ENCODE measurements at regions not wholly inside any gene's neighbourhood (a gene's known extent, or its start where the extent isn't known, plus 50 kb on each side); places are given as distances from the start of the nearest gene placed in this dataset.

- TF ChIP-seq EZH2 (IDR thresholded peaks at IDR 0.05; ENCODE audit: borderline replicate concordance, low read length), result no peak
- TF ChIP-seq CTCF (IDR thresholded peaks at IDR 0.05; ENCODE audit: low read length), result no peak
- no peak overlapping the region for H3K9ac ChIP-seq (ENCODE audit: low read length)
- no peak overlapping the region for H3K4me2 ChIP-seq (ENCODE audit: low read length)
- H3K9me2 ChIP-seq (ENCODE audit: low read depth, low read length), result no peaks in the 10 kb centered on the region
- H3K4me1 ChIP-seq (ENCODE audit: insufficient read depth, low read length, severe bottlenecking), result no peaks in the 10 kb centered on the region
- no peaks in the 10 kb centered on the region for H3K27me3 ChIP-seq (ENCODE audit: insufficient read depth, low read length)
- H3K4me3 ChIP-seq (ENCODE audit: low read depth, low read length, poor library complexity, severe bottlenecking), result no peak overlapping the region
- no peaks in the 10 kb centered on the region; the same call in 1 of the 2 replicates for H4K20me1 ChIP-seq (ENCODE audit: insufficient read depth, low read length)
- H3K27ac ChIP-seq (ENCODE audit: low read depth, low read length, poor library complexity, severe bottlenecking), result no peak overlapping the region
- no peaks in the 10 kb centered on the region for H3K79me2 ChIP-seq (ENCODE audit: insufficient read depth, low read length)
- H3F3A ChIP-seq (ENCODE audit: insufficient read depth, low read length), result no peaks in the 10 kb centered on the region
- no peak overlapping the region for H2AFZ ChIP-seq (ENCODE audit: low read length)
- H3K36me3 ChIP-seq (ENCODE audit: insufficient read depth, low read length), result no peaks in the 10 kb centered on the region
- H3K9me3 ChIP-seq (ENCODE audit: low read length), result no peaks in the 10 kb centered on the region
These were observed 111.6 kb upstream of the SEMA3C start for GRCh38 chr7:81030472-81030871.

GRCh38 chr7:81029511-81029910 is 110.7 kb upstream of the SEMA3C start:
- Histone ChIP-seq H3K79me2 (ENCODE audit: insufficient read depth, low read length) (no peaks in the 10 kb centered on the region), H3K4me1 (ENCODE audit: insufficient read depth, low read length, severe bottlenecking) (no peaks in the 10 kb centered on the region)

GRCh38 chr7:81025360-81025759 is 106.5 kb upstream of the SEMA3C start:
- no peak overlapping the region for H3K27ac ChIP-seq (ENCODE audit: low read depth, low read length, poor library complexity, severe bottlenecking)
- H3K4me2 ChIP-seq (ENCODE audit: low read length), result no peak overlapping the region
- no peak overlapping the region for H2AFZ ChIP-seq (ENCODE audit: low read length)
- H3K9ac ChIP-seq (ENCODE audit: low read length), result no peak overlapping the region
- H3F3A ChIP-seq (ENCODE audit: insufficient read depth, low read length), result no peaks in the 10 kb centered on the region
- no peaks in the 10 kb centered on the region for H3K36me3 ChIP-seq (ENCODE audit: insufficient read depth, low read length)
- no peak overlapping the region for H3K4me3 ChIP-seq (ENCODE audit: low read depth, low read length, poor library complexity, severe bottlenecking)
- TF ChIP-seq EZH2 (IDR thresholded peaks at IDR 0.05; ENCODE audit: borderline replicate concordance, low read length), result no peak
- no peak for TF ChIP-seq CTCF (IDR thresholded peaks at IDR 0.05; ENCODE audit: low read length)
- no peaks in the 10 kb centered on the region; the same call in 1 of the 2 replicates for H4K20me1 ChIP-seq (ENCODE audit: insufficient read depth, low read length)
- H3K9me3 ChIP-seq (ENCODE audit: low read length), result no peaks in the 10 kb centered on the region
- H3K27me3 ChIP-seq (ENCODE audit: insufficient read depth, low read length), result no peaks in the 10 kb centered on the region
- H3K79me2 ChIP-seq (ENCODE audit: insufficient read depth, low read length), result no peaks in the 10 kb centered on the region
- no peaks in the 10 kb centered on the region for H3K9me2 ChIP-seq (ENCODE audit: low read depth, low read length)
- H3K4me1 ChIP-seq (ENCODE audit: insufficient read depth, low read length, severe bottlenecking), result no peaks in the 10 kb centered on the region

More at GRCh38 chr7:81029511-81029910, 110.7 kb upstream of the SEMA3C start:
- Histone ChIP-seq H3K9me3 (ENCODE audit: low read length) (no peaks in the 10 kb centered on the region), H4K20me1 (ENCODE audit: insufficient read depth, low read length) (no peaks in the 10 kb centered on the region; the same call in 1 of the 2 replicates), H3K4me2 (ENCODE audit: low read length) (no peak overlapping the region), H3K9ac (ENCODE audit: low read length) (no peak overlapping the region), H3K9me2 (ENCODE audit: low read depth, low read length) (no peaks in the 10 kb centered on the region), H3F3A (ENCODE audit: insufficient read depth, low read length) (no peaks in the 10 kb centered on the region), H3K4me3 (ENCODE audit: low read depth, low read length, poor library complexity, severe bottlenecking) (no peak overlapping the region), H3K36me3 (ENCODE audit: insufficient read depth, low read length) (no peaks in the 10 kb centered on the region), H2AFZ (ENCODE audit: low read length) (no peak overlapping the region), H3K27ac (ENCODE audit: low read depth, low read length, poor library complexity, severe bottlenecking) (no peak overlapping the region), H3K27me3 (ENCODE audit: insufficient read depth, low read length) (no peaks in the 10 kb centered on the region)
- no peak for TF ChIP-seq EZH2 (IDR thresholded peaks at IDR 0.05; ENCODE audit: borderline replicate concordance, low read length)

- Histone ChIP-seq H3K79me2 (ENCODE audit: insufficient read depth, low read length) (no peaks in the 10 kb centered on the region), H3K36me3 (ENCODE audit: insufficient read depth, low read length) (no peaks in the 10 kb centered on the region), H3K4me2 (ENCODE audit: low read length) (no peak overlapping the region), H3K4me1 (ENCODE audit: insufficient read depth, low read length, severe bottlenecking) (no peaks in the 10 kb centered on the region), H3F3A (ENCODE audit: insufficient read depth, low read length) (no peaks in the 10 kb centered on the region), H4K20me1 (ENCODE audit: insufficient read depth, low read length) (no peaks in the 10 kb centered on the region), H3K9me2 (ENCODE audit: low read depth, low read length) (no peaks in the 10 kb centered on the region), H3K4me3 (ENCODE audit: low read depth, low read length, poor library complexity, severe bottlenecking) (no peak overlapping the region), H3K27me3 (ENCODE audit: insufficient read depth, low read length) (no peaks in the 10 kb centered on the region), H2AFZ (ENCODE audit: low read length) (no peak overlapping the region), H3K9me3 (ENCODE audit: low read length) (no peaks in the 10 kb centered on the region), H3K27ac (ENCODE audit: low read depth, low read length, poor library complexity, severe bottlenecking) (no peak overlapping the region), H3K9ac (ENCODE audit: low read length) (no peak overlapping the region)
- TF ChIP-seq CTCF (IDR thresholded peaks at IDR 0.05; ENCODE audit: low read length), result no peak
- no peak for TF ChIP-seq EZH2 (IDR thresholded peaks at IDR 0.05; ENCODE audit: borderline replicate concordance, low read length)
These were observed 96.1 kb upstream of the SEMA3C start for GRCh38 chr7:81014908-81015307.

All from OCI-LY1 (cell line).